T-helper 2 cell treated with Interferon-gamma antibody and Interleukin-4, amounts not matched to agents 100 ng/mL and 5 ng/mL, for 36 hours (primary cell): ENCODE measurements at regions not wholly inside any gene's neighbourhood (a gene's known extent, or its start where the extent isn't known, plus 50 kb on each side); places are given as distances from the start of the nearest gene placed in this dataset.

Experiments
- intact Hi-C: fragments of 100-400 bp; cut with micrococcal nuclease; formaldehyde crosslinking; loops from one replicate; pipeline ENCODE4 v1.15.1; 2023

DNA sequence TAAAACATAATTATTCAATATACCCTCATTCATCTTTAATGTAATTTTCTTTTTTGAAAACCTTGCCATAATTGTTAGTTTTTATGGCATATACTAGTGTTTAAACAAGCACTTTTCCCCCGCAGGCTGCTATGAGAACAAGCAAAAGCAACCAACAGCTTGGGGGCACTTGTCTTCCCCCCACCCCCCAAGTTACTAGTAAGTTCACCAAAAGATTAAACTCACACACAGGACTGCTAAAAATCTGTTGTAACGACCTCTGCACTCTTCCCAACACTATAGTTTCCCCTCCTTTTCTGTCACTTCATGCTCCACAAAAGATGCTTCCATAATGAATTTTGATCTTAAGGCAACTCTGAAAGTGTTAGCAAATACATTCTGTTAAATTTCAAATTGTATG lies 474.9 kb upstream of the SOX5 start:
- intact Hi-C loops = no loop called here

DNA sequence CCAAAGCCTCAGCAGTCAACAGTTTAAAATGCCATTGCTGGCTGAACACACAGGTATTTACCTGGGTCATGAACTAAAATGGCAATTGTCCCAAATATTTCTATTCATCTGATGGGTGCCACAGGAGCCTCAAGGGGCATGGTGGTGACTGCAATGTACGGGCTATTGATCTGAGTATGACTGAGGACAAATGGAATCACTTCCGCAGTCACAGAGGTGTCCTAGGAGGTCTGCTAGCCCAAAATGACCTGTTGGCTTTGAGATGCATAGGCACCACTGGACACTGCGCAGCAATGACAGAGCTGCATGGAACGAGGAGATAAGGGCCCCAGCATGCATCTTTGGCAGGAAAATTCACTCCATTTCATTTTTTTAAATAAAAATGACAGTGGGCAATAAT lies 474.1 kb upstream of the SOX5 start:
- intact Hi-C loops = no loop called here

DNA sequence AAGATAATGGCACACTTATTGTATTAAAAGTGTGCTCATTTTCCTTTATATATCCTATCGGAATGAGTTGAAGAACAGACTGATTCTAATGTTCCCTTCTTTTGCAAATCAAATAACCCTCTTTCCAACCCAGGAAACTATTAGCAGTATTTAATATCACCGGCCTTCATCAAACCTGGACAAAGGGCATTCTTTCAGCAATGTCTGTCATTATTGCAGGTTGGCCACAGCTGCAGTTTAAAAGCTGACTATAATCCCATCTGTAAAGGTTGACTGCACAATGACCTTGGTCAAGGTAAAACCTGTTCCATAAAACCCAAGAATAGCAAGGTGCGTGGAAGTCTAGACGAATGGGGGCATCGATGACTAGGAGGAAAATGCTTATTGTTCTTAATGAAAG lies 472.3 kb upstream of the SOX5 start:
- intact Hi-C loops = loop anchor here (2.0 kb wide), 1 partner anchor 23 kb away; no protein-coding TSS in a partner anchor

DNA sequence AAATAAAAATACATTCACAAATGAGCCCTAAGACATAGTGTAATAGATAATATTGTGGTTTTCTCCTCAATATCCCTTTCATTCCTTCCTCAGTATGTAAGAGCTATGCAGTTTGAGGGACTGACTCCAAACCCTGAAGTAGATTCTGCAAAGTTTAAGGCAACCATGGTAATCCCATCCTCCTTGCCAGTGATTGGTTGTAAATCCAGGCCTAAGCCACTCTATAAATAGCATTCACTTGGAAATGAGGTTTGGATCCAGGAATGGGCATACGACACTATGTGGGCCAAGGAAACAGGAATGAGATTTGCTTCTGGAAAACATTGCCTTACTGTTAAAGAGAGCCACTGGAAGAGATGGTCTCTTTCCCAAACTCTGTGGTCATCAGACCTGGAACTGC lies 468.7 kb upstream of the SOX5 start:
- intact Hi-C loops = no loop called here

DNA sequence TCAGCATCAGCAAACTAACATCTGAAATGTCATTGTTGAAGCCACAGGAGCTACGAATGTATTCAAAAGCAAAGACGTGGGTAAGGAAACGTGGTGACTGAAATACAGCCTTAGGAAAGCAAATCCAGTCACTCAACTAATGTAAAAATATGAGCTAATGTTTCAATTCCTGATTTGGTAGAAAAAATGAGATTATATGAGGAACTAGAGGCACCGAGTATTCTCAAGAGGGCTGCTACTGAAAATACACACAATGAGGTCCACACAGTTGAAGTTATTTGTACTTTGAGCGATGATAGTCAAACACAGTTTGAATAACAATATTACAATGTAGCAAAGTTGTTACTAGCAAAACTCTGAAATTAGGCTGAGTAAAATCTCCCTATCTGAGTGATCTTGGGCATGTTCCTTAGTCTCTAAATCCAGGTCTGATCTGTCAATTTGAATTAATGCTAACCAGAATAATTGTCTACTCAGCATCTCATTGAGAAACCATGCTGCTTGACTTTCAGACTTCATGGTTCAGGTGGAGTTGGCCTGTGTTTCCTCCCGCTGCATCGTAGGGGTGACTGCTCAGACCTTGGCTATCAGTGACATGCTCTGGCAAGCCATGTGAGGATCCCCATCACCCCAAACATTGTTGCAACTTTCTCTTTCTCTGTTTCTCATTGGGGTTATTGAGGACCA lies 467.1 kb upstream of the SOX5 start:
- intact Hi-C loops = no loop called here

- intact Hi-C loops = no loop called here
These were observed 466.5 kb upstream of the SOX5 start for GRCh38 chr12:24415934-24416333.

GRCh38 chr12:24414480-24414879 lies 465.0 kb upstream of the SOX5 start:
- intact Hi-C loops = no loop called here

- intact Hi-C loops = no loop called here
These were observed 462.5 kb upstream of the SOX5 start for GRCh38 chr12:24411948-24412347.

GRCh38 chr12:24409868-24410267 lies 460.4 kb upstream of the SOX5 start:
- intact Hi-C loops = no loop called here

GRCh38 chr12:24408305-24408704 lies 458.8 kb upstream of the SOX5 start:
- intact Hi-C loops = no loop called here

DNA sequence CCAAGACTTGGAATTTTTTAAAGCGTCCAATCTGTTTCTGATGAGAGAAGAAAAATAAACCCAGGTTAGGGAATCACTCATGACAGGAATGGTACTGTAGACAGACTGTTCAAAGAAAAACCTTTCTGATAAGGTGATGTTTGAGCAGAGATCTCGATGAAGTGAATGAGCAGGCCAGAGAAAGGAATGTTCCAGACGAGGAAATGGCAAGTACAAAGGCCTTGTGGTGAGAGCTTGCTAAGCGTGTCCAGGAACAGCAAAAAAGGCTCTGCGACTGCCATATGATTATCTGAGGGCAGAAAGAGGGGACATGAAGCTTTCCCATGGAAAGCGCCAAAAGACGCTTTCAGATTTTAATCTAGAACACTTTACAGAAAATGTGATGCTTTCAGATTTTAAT lies 458.4 kb upstream of the SOX5 start:
- intact Hi-C loops = no loop called here

DNA sequence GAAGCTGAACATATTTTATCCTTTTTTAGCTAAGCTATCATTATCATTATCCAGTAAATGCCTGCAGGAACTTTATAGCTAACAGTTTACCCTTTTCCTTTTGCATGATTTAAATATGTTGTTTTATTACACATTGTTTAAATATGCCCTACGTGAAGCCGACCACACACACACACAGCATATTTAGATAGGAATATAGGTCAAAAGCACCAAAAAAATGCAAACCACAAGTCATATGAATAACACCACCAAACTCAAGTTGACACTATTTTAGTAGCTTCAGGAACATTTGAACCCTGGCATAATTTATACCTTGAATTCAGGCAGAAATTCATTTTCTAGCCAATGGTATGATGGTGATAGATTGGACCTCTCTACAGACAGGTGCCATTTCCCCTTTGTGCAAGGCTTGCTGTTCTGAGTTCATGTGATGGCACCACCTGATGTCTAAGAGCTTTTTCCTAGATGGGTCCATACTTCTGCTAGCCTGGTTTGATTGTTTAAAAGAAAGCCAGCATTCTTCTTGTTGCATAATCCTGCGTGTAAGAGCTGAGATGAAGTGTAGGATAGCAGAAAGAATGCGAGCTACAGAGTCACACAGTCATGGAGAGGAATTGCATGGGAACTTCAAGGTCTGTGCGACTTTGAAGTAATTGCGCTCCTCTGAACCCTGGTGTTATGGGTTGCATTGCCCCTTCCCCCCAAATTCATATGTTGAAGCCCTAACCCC lies 454.8 kb upstream of the SOX5 start:
- intact Hi-C loops = no loop called here

- intact Hi-C loops = no loop called here
These were observed 451.1 kb upstream of the SOX5 start for GRCh38 chr12:24400533-24400932.

DNA sequence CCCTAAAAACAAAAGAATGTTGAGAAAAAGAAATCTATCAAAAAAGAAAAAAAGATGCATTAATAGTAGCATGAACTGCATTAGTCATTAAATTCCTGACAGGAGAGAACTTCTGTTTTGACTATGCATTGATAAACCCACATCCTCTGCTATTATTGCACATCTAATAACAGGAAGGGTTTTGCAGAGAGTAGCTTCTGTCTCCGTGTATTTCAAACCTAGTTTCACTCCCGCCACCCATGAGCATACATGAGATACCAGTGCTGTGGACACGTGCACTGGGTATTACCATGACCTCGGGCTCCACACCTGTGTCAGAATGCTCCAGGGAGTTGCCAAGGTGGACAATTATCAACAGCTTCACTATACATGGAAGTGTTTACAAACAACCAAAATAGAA lies 449.1 kb upstream of the SOX5 start:
- intact Hi-C loops = loop anchor here (2.0 kb wide), 1 partner anchor 22 kb away; no protein-coding TSS in a partner anchor

DNA sequence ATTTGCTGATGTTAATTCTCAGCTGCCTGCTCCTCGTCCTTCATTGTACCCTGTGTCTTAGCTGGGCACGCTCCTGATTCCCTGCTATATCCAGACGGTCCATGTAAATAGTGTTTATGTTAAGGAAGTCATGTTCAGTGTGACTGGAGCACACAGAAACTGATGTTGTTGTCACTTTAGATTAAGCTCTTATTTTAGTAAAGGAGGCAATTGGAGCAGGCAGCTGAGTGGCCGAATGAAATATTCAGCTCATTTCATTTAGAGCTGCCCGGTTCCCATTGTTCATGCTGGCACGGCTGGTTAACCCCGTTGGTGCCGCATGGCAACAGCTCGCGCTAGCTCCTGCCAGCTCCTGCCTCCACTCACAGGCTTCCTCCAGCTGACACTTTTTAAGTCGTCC lies 446.8 kb upstream of the SOX5 start:
- intact Hi-C loops = no loop called here

DNA sequence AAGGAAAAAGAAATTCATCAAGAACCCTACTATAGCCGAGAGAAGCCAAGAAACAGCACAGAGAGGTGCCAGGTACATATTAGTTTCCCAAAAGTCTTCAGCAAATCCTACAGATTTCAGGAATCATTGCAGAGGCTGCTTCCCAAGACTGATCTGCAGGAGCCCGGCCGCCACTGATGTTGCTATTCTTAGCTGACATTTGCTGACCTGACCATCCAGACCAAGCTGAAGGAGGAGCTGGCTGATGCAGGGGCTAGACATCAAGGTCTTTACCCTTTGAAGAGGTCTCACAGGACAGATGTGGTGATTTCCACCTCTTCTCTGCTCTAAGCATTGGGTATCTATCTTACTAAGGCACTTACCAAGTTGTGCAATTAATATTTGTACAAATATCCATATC lies 444.8 kb upstream of the SOX5 start:
- intact Hi-C loops = no loop called here

- intact Hi-C loops = no loop called here
These were observed 443.6 kb upstream of the SOX5 start for GRCh38 chr12:24393071-24393470.

- intact Hi-C loops = no loop called here
These were observed 439.9 kb upstream of the SOX5 start for GRCh38 chr12:24389394-24389793.

GRCh38 chr12:24387381-24387780 lies 437.9 kb upstream of the SOX5 start:
- intact Hi-C loops = no loop called here

GRCh38 chr12:24386836-24387235 lies 437.4 kb upstream of the SOX5 start:
- intact Hi-C loops = no loop called here

DNA sequence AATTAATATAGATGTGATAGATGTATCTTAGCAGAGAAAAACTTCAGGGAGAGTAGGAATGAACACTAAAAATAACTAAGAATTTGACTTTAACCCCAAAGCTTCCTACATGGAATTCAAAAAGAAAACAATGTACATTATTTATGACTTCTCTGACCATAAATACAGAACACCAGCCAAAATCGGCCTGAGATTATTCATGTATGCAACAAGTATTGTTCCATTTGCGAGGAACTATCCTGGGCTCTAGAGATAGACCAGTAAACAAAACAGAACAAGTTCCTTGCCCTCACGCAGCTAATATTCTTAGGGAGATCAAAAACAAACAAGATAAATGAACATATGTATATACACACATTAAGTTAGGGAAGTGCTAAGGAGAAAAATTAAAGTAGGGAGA lies 432.3 kb upstream of the SOX5 start:
- intact Hi-C loops = no loop called here

- intact Hi-C loops = no loop called here
These were observed 430.5 kb upstream of the SOX5 start for GRCh38 chr12:24379861-24380521.

DNA sequence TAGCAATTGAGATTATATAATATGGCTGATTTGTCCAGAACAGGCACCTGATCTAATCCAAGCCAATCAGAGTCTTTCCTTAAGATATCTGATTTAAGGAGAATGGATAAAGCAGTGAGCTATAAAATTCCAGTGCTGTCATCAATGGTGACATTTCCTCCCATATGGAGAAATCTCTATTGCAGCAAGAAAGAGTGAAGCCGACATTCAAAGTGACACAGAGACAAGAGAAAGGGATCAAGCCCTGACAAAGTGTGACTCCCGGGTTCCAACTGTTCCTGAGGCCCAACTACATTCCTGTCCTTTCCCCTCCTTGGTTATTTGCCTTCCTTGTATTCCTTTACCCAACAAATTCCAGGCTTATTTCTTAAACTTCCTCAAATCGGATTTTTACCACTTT lies 430.0 kb upstream of the SOX5 start:
- intact Hi-C loops = no loop called here
